ENCODE measurements at regions not wholly inside any gene's neighbourhood (a gene's known extent, or its start where the extent isn't known, plus 50 kb on each side); places are given as distances from the start of the nearest gene placed in this dataset.

DNA sequence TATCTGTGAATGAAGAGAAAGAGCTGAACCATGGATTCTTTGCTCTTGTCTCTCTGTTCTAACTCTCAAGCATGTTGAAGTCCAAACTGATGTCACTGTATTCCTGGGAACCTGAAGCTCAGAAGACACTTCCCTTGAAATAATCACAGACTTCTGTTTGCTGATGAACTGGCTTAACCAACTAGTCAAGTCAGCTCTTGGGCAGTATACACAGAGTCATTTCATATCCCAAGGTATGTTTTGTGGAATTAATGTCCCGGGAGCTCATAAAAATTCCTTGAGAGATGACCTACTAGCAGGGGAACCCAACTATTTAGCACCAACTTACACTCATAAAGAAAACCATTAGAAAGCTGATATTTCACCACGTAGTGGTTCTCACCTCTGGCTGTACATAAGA, 156.6 kb downstream of the NR4A2 start:
- TF ChIP-seq POLR2A (IDR thresholded peaks at IDR 0.05; ENCODE audit: control extremely low read depth in 1 of 2, low read depth in 2 of 2, low read length in 2 of 2) (no peak), EZH2 (IDR thresholded peaks at IDR 0.05; ENCODE audit: low read depth, low read length, severe bottlenecking) (no peak), CBX8 (IDR thresholded peaks at IDR 0.05; ENCODE audit: borderline replicate concordance, low read depth, low read length) (no peak), ASH2L (IDR thresholded peaks at IDR 0.05; ENCODE audit: low read length) (no peak), POLR2AphosphoS5 (IDR thresholded peaks at IDR 0.05; ENCODE audit: low read depth, low read length) (no peak), SP1 (IDR thresholded peaks at IDR 0.05; ENCODE audit: low read depth, low read length) (no peak), RXRA (IDR thresholded peaks at IDR 0.05; ENCODE audit: insufficient read depth, low read depth, low read length) (no peak), BCL11A (IDR thresholded peaks at IDR 0.05; ENCODE audit: low read depth in 2 of 2, low read length in 2 of 2) (no peak)
- TF ChIP-seq, protein P1, sequence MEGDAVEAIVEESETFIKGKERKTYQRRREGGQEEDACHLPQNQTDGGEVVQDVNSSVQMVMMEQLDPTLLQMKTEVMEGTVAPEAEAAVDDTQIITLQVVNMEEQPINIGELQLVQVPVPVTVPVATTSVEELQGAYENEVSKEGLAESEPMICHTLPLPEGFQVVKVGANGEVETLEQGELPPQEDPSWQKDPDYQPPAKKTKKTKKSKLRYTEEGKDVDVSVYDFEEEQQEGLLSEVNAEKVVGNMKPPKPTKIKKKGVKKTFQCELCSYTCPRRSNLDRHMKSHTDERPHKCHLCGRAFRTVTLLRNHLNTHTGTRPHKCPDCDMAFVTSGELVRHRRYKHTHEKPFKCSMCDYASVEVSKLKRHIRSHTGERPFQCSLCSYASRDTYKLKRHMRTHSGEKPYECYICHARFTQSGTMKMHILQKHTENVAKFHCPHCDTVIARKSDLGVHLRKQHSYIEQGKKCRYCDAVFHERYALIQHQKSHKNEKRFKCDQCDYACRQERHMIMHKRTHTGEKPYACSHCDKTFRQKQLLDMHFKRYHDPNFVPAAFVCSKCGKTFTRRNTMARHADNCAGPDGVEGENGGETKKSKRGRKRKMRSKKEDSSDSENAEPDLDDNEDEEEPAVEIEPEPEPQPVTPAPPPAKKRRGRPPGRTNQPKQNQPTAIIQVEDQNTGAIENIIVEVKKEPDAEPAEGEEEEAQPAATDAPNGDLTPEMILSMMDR (IDR thresholded peaks at IDR 0.05; ENCODE audit: control extremely low read depth in 1 of 3, insufficient read depth in 1 of 3, low read depth in 1 of 3, low read length in 3 of 3) = no peak

All from H1 (cell line).